GM18907 (cell line): ENCODE measurements at regions not wholly inside any gene's neighbourhood (a gene's known extent, or its start where the extent isn't known, plus 50 kb on each side); places are given as distances from the start of the nearest gene placed in this dataset.
A peak's percentile ranks its signal among the peaks of the same experiment; 100 is the strongest.
"Not testable (repeated sequence)": the region's sequence is repeated elsewhere in the genome, so short reads cannot be mapped to it uniquely, and the experiment has no call there.

Experiments used
- ATAC-seq: cut with Tn5 transposase; IDR thresholded peaks from one replicate; pipeline ENCODE4 v1.9.1; 2021; ENCODE audit warnings: mild to moderate bottlenecking, moderate library complexity; ENCODE audit not compliant: unreplicated experiment

GRCh38 chr11:79672786-79673185 is 232.0 kb upstream of the TENM4 start:
- ATAC-seq, result no peak

GRCh38 chr11:79671401-79671800 is 230.6 kb upstream of the TENM4 start:
- no peak for ATAC-seq

DNA sequence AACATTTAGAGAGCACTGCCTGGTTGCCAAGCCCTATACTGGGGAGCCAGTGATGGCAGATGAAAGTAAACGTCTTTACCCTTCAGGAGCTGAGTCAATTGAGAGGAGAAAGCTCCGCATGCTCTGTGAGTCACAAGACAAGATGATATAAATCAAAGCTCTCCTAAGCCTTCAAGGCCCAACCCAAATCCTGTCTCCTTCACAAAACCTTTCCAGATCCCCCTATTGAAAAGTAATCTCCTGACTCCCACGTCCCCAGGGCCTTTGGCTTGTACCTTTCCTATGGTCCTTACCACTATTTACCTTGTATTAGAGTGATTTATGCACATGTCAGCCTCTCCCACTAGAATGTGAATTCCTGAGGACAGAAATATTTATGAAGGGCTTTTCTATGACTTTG is 230.1 kb upstream of the TENM4 start:
- ATAC-seq, result no peak

GRCh38 chr11:79668575-79668974 is 227.7 kb upstream of the TENM4 start:
- no peak for ATAC-seq

GRCh38 chr11:79667380-79667779 is 226.6 kb upstream of the TENM4 start:
- ATAC-seq, result no peak

DNA sequence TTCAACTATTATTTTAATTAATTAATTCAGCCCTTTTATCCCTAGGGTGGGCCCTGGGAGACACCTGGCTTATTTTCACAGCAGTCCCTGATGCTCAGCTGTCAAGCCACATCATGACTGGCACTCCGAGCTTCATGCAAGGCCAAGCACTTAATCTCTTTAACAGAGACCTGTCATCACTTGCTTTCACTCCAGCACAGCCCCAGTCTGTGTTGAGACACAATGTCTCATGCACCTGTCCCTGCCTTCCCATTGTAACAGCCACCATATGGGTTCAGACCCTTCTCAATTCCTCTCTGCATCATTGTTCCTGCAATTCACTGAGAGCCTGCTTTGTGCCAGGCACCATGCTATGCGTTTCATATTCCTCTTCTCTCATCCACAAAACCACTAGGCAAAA is 222.2 kb upstream of the TENM4 start:
- ATAC-seq, result peak; percentile 49

GRCh38 chr11:79661373-79661772 is 220.5 kb upstream of the TENM4 start:
- no peak for ATAC-seq

- no peak for ATAC-seq
These were observed 208.1 kb upstream of the TENM4 start for GRCh38 chr11:79648766-79649520.

DNA sequence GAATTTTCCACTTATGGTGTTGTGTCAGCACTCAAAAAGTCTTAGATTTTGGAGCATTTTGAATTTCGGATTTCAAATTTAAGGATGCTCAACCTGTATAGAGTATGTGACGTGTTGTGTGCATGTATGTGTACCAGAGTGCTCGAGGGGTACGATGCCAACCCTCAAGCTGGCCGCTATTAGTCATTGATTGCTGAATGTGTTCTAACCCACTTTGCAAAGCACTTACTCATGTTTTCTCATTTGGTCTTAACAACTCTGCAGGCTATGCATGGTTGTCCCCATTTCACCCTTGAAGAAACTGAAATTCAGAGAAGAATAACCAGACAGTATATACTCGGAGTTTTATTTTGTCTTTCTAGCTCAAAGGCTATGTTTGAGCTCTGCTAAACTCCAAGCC is 196.4 kb upstream of the TENM4 start:
- ATAC-seq, result no peak

DNA sequence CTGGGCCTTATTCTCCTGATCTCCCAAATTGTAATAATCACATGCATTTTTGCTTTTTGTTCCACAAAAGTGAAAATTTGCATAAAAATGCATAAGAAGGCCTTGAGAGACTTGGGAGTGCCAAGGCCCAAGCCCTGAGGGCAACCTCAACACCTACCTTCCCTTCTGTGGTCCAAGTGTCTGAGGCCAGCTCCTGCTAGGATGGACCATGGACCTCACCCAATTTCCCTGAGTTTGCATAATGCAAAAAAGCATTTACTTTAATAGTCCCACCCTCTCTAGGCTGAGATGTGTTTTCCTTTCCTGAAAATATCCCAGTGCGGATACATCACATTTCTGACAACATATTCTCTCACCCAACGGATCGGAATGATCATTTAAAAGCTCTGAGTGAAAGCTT is 194.1 kb upstream of the TENM4 start:
- no peak for ATAC-seq

GRCh38 chr11:79627281-79627680 is 186.5 kb upstream of the TENM4 start:
- ATAC-seq, result no peak

DNA sequence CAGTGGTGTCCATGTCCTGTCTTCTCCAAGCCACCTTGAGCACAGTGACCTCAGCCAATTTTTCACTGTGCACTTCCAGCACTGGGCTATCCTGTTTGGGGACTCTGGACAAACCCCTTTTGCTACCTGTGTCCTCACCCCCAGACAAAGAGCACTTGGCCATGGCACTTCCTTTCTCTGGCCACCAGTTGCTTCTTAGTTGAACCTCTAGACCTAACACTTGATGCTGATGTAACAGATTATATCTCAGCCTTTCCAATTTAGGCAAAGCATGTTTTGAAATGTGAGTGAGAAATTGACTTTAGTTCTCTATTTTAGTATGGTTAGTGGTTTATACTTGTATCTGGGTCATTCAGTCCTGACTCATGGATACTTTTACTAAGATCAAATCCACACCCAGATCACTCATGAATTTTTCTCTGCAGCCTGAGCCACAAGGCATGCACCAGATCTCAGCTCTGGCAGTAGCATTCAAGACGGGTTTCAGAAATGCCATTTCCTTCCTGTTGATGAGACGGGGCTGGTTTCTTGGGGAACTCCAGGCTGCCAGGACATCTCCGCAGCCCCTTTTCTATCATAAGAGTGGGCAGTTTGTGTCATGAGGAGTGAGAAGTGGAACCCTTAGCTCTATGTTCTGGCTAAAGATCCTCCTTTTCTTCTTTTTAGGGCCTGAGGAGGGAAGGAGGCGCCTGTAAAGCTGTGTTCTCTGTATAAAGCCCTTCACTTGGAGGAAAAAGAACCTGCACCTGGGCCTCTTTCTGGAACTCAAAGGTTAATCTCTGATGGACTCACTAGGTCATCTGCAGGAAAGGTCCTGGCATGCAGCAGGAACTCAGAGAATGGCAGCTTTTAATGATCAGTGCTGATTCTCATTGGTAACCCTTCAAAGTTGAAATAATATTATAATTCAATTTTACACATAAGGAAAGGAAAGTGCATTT is 185.6 kb upstream of the TENM4 start:
- peak; percentile 55 for ATAC-seq

- no peak for ATAC-seq
These were observed 182.5 kb upstream of the TENM4 start for GRCh38 chr11:79623375-79623774.

DNA sequence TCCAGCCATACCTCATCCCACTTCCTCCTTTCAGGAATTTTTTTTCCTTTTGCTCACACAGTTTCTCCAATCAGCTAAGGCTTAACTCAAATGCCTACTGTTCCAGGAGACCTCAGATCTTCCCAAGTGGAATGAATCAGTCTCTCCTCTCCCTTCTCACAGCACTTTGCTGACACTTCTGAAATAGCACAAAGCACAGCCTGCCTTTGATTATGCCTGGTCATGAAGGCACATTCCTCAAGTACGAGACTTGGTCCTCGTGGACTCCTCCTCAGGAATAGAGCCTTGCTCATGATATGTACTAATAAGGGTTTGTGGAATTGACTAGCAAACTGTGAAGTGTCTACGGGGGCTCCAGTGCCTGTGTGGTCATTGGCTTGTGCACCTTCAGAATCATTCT is 176.7 kb upstream of the TENM4 start:
- ATAC-seq, result no peak

- ATAC-seq, result no peak
These were observed 175.6 kb upstream of the TENM4 start for GRCh38 chr11:79616392-79616851.

DNA sequence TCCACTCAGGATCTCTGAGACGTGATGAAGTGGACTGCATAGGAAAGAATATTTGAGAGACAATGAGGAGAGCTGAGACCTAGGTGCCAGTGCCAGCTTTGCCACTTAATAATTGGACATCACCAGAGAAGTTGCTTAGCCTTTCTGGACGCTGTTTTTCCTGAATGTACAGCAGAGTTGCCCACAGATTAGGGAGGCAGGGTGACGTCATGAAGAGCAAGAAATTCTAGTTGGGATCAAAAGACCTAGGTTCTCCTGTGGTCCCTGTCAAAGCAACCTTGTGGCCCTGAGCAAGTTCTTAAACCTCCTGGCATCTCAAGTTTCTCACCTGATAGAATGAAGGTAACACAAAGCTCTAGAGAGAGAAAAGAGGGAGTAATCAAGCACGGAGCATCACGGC is 174.6 kb upstream of the TENM4 start:
- ATAC-seq, result no peak

- no peak for ATAC-seq
These were observed 169.8 kb upstream of the TENM4 start for GRCh38 chr11:79610678-79611077.

- ATAC-seq, result no peak
These were observed 169.3 kb upstream of the TENM4 start for GRCh38 chr11:79610139-79610538.

GRCh38 chr11:79609511-79609910 is 168.7 kb upstream of the TENM4 start:
- ATAC-seq, result no peak

GRCh38 chr11:79606461-79606860 is 165.6 kb upstream of the TENM4 start:
- not testable (repeated sequence) for ATAC-seq

DNA sequence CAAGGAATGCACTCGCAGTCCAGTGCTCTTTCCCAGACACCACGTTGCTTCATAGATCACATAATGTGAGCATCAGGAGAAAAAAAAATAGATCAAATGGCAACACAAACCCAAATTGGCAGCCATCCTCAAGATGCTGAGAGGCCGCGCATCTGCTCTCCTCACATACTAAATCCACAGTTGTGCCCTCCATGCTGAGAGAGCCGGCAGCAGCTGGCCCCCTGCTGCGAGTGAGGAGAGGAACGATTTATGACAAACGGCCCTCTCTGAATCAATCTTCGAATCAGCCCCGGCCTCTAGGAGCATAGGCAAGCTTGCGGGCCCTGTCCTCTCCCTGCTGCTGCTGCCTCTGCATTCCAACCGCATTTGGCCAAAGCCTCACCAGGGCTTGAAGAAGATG is 159.9 kb upstream of the TENM4 start:
- no peak for ATAC-seq

DNA sequence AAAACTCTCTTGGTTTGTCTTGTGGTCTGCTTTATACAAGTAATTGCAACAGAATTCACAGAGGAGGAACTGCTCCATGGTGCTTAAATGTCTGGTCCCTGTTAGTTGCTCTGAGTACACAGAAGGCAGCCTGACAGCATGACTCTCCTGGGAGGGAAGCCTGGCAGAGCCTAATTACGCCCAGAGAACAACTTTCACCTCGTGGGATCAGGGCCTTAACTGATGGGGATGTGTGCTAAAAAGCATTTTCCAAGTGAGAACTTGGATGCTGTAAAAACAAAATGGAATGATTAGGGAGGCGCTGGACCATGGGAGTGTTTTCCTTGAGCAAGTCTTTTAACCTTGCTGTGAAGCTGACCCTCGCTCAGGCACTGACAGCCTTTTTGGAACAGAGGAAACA is 154.0 kb upstream of the TENM4 start:
- ATAC-seq, result no peak
